Transverse colon (tissue), 4 donors: ENCODE measurements at regions not wholly inside any gene's neighbourhood (a gene's known extent, or its start where the extent isn't known, plus 50 kb on each side); places are given as distances from the start of the nearest gene placed in this dataset.
A peak's percentile ranks its signal among the peaks of the same experiment; 100 is the strongest.
"Not testable (repeated sequence)": the region's sequence is repeated elsewhere in the genome, so short reads cannot be mapped to it uniquely, and the experiment has no call there.

Source experiments
- DNase-seq: peaks from one replicate; pipeline ENCODE4 v3.0.0-alpha.2; 2019
- H3K27ac ChIP-seq, 4 donors: fragments of 200-600 bp; sonication (generic); 2 replicates each; pipeline ENCODE4 v1.5.1; 2016 to 2018; ENCODE audit warnings: inconsistent platforms in 4 of 4
- H3K27me3 ChIP-seq: fragments of 200-600 bp; sonication (generic); 2 replicates; pipeline ENCODE4 v1.5.1; 2017; ENCODE audit warnings: inconsistent platforms
- H3K36me3 ChIP-seq, 4 donors: fragments of 200-600 bp; sonication (generic); 2 replicates each; pipeline ENCODE4 v1.5.1; 2017 to 2019; ENCODE audit warnings: inconsistent platforms in 4 of 4
- H3K4me1 ChIP-seq, 4 donors: fragments of 200-600 bp; sonication (generic); 2 replicates each; pipeline ENCODE4 v1.5.1; 2017 to 2020; ENCODE audit warnings: inconsistent platforms in 4 of 4
- H3K4me3 ChIP-seq, 4 donors: fragments of 200-600 bp; sonication (generic); 1 replicate in 1 of 4; 2 replicates in 3 of 4; pipeline versions ENCODE4 v1.5.1 to v1.6.1; 2017 to 2019; ENCODE audit warnings: inconsistent platforms in 4 of 4
- H3K9me3 ChIP-seq, 2 donors: fragments of 200-600 bp; sonication (generic); 2 replicates each; pipeline ENCODE4 v1.5.1; 2017 to 2019; ENCODE audit warnings: inconsistent platforms in 2 of 2
- EP300 ChIP-seq: sonication (generic); formaldehyde crosslinking; IDR thresholded peaks from one replicate; pipeline ENCODE4 v1.6.1; 2017; ENCODE audit warnings: antibody characterized with exemption, low read depth
- POLR2A ChIP-seq: fragments of 450-650 bp; IDR thresholded peaks from one replicate; pipeline ENCODE4 v1.6.1; 2016; ENCODE audit warnings: antibody characterized with exemption, mild to moderate bottlenecking, moderate library complexity
- POLR2AphosphoS5 ChIP-seq, 3 donors: sonication (generic); formaldehyde crosslinking; IDR thresholded peaks; one replicate each; pipeline ENCODE4 v1.6.1; 2016; ENCODE audit warnings: antibody characterized with exemption in 3 of 3
- WGBS, 2 donors: methylation state at CpG; one replicate each; pipeline ENCODE4 v1.1.5; 2018; ENCODE audit warnings: low coverage in 1 of 2; 5-methylcytosine and 5-hydroxymethylcytosine counted together
- in situ Hi-C, 4 donors: fragments of 200-750 bp; cut with MboI; loops; one replicate each; pipeline versions ENCODE4 v1.15.0 to v1.15.1; 2017; ENCODE audit warnings: low sequenced_read_pairs in 3 of 4, low pct_ligation_motif_present in 1 of 4, low pct_unique_long_range_greater_than_20kb in 1 of 4
- intact Hi-C: fragments of 100-400 bp; cut with DNase I; formaldehyde crosslinking; loops from one replicate; pipeline ENCODE4 v1.15.1; 2023; ENCODE audit warnings: low total_unique reads
- TF ChIP-seq, protein P1 (sequence below), 5 experiments: fragments of 200-600 bp in 3 of 5; fragments of 450-650 bp in 2 of 5; sonication (generic) in 3 of 5; IDR thresholded peaks; 1 replicate in 2 of 5; 2 replicates in 3 of 5; pipeline ENCODE4 v1.5.1; 2016 to 2017; ENCODE audit warnings: antibody characterized with exemption in 5 of 5, inconsistent platforms in 3 of 5, mild to moderate bottlenecking in 2 of 5, moderate library complexity in 1 of 5

DNA sequence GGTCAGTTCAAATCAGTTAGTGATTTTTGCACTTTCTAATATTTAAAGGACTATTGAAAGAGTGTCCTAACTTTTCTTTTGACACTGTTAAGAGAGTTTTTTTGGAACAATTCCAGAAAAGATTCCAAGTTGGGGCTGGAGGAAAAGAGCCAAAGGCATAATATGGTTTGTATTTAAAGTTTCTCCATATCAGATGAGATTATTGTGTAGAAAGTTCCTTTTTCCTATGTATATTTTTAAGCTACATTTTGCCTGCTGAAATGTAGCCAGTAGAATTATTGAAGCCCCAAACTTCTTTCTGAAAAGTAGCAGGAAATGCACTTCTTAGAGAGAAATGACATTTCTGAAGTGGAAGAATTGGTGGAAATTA lies 136.5 kb upstream of the TSC22D2 start:
- H3K36me3 ChIP-seq, result no peaks in the 10 kb centered on the region
- TF ChIP-seq EP300, result no peak
- TF ChIP-seq, protein P1, sequence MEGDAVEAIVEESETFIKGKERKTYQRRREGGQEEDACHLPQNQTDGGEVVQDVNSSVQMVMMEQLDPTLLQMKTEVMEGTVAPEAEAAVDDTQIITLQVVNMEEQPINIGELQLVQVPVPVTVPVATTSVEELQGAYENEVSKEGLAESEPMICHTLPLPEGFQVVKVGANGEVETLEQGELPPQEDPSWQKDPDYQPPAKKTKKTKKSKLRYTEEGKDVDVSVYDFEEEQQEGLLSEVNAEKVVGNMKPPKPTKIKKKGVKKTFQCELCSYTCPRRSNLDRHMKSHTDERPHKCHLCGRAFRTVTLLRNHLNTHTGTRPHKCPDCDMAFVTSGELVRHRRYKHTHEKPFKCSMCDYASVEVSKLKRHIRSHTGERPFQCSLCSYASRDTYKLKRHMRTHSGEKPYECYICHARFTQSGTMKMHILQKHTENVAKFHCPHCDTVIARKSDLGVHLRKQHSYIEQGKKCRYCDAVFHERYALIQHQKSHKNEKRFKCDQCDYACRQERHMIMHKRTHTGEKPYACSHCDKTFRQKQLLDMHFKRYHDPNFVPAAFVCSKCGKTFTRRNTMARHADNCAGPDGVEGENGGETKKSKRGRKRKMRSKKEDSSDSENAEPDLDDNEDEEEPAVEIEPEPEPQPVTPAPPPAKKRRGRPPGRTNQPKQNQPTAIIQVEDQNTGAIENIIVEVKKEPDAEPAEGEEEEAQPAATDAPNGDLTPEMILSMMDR (IDR thresholded peaks at IDR 0.05), result no peak
- TF ChIP-seq POLR2A, result no peak
- no peak for TF ChIP-seq POLR2AphosphoS5 (IDR thresholded peaks at IDR 0.05)
- DNase-seq, result no peak
- H3K9me3 ChIP-seq, result no peaks in the 10 kb centered on the region
- H3K27ac ChIP-seq, result peak overlapping the region; percentile 67 to 78 (median 70)
- no peaks in the 10 kb centered on the region for H3K27me3 ChIP-seq
- in situ Hi-C loops (no loop called here), intact Hi-C loops (no loop called here)
- H3K4me1 ChIP-seq, result peaks cover 0 to 36% (median 18%) of the 10 kb centered on the region in 4 donors
- H3K4me3 ChIP-seq, result no peak overlapping the region

DNA sequence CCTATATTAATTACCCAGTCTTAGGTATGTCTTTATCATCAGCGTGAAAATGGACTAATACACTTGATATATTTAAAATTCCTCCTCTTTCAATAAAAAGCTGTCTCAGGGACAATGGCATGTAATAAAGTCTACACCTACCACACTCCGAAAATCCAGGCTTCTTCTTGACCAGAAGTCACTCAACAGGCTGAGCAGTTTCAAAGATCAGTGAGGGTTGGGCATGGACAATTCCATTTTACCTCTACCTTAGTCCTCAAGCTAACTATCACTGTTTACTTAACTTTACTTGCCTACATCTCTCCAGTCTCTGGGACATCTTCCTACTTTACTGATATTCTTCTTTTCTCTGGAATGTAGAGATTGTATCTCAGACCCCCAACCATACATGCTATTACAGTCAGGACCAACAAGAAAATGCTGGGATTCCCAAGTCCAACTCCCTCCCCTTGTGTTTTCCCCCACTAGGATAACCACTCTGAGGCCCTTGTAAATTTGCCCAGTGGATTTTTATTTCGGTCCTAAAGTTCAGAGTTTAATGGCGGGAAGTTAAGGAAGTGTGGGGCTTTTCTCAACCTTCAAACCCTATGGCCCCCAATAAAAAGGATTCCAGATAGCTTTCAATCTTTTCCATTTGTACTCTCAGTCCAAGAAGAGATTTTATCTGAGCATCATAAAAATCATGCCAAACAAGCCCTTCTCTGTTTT lies 137.1 kb upstream of the TSC22D2 start:
- peak; percentile 67 for DNase-seq
- WGBS, 2 donors, result 49 to 61% methylated on average over 4 of the region's 4 CpGs

DNA sequence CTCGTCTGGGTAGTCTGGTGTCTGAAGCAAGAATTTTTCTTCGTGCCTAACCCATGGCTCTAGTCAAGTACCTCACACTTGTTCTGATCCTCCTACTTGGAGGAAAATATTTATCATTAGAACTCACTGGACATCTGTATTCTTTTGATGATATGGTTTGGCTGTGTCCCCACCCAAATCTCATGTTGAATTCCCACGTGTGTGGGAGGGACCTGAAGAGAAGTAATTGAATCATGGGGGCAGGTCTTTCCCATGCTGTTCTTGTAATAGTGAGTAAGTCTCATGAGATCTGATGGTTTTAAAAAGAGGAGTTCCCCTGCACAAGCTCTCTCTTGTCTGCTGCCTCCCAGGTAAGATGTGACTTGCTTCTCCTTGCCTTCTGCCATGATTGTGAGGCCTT lies 137.7 kb upstream of the TSC22D2 start:
- H3K27ac ChIP-seq, result peak overlapping the region; percentile 67 to 78 (median 70)
- intact Hi-C loops, H3K36me3 ChIP-seq, in situ Hi-C loops, H3K27me3 ChIP-seq, H3K4me3 ChIP-seq, H3K9me3 ChIP-seq, DNase-seq: not testable (repeated sequence)
- WGBS, 2 donors, result 60 to 69% methylated on average over 2 to 3 of the region's 3 CpGs
- peaks cover 0 to 36% (median 18%) of the 10 kb centered on the region in 4 donors for H3K4me1 ChIP-seq

More for the DNA sequence above, 137.1 kb upstream of the TSC22D2 start:
- H3K36me3 ChIP-seq, result no peaks in the 10 kb centered on the region
- peak overlapping the region; percentile 67 to 78 (median 70) for H3K27ac ChIP-seq
- in situ Hi-C loops (no loop called here), intact Hi-C loops (no loop called here)
- TF ChIP-seq, protein P1 (IDR thresholded peaks at IDR 0.05), result peak in 1 of 5 experiments; percentile 22
- TF ChIP-seq EP300, result no peak
- TF ChIP-seq POLR2AphosphoS5 (IDR thresholded peaks at IDR 0.05), result peak in 2 of 3 donors; percentile 24 to 56
- no peak for TF ChIP-seq POLR2A
- peaks cover 0 to 36% (median 18%) of the 10 kb centered on the region in 4 donors for H3K4me1 ChIP-seq
- H3K9me3 ChIP-seq, result no peaks in the 10 kb centered on the region
- no peak overlapping the region for H3K4me3 ChIP-seq
- H3K27me3 ChIP-seq, result no peaks in the 10 kb centered on the region

DNA sequence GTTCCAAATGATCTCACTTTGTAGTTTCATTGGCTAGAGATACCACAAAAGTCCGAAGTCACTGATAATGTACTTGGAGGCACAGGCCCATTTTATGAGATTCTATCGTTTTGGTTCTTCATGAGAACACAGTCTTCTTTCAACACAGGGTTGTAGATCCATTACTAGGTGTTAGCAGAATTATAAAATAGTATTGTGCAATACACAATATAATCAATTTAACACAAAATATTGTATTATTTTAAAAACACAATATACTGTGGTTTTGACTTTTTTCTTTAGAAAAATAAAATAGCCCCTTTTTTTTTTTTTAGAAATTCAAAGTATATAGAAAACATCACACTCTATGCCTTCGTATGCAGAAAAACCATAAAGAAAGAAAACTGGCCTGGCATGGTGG lies 138.6 kb upstream of the TSC22D2 start:
- no peak for DNase-seq
- in situ Hi-C loops (no loop called here), intact Hi-C loops (no loop called here)
- H3K27ac ChIP-seq, result peak overlapping the region; percentile 31 to 78 (median 69)
- H3K4me1 ChIP-seq, result peaks cover 0 to 36% (median 18%) of the 10 kb centered on the region in 4 donors
- no peaks in the 10 kb centered on the region for H3K9me3 ChIP-seq
- no peaks in the 10 kb centered on the region for H3K27me3 ChIP-seq
- 59 to 67% methylated on average over 3 of the region's 3 CpGs for WGBS, 2 donors
- H3K36me3 ChIP-seq, result no peaks in the 10 kb centered on the region
- TF ChIP-seq POLR2A, result no peak
- TF ChIP-seq, protein P1 (IDR thresholded peaks at IDR 0.05), result no peak
- TF ChIP-seq EP300, result no peak
- no peak overlapping the region for H3K4me3 ChIP-seq
